HG02763 (cell line): ENCODE measurements at regions not wholly inside any gene's neighbourhood (a gene's known extent, or its start where the extent isn't known, plus 50 kb on each side); places are given as distances from the start of the nearest gene placed in this dataset.
"Not testable (repeated sequence)": the region's sequence is repeated elsewhere in the genome, so short reads cannot be mapped to it uniquely, and the experiment has no call there.

Source experiments
- ATAC-seq: cut with Tn5 transposase; IDR thresholded peaks from one replicate; pipeline ENCODE4 v1.9.1; 2021; ENCODE audit warnings: mild to moderate bottlenecking, moderate library complexity; ENCODE audit not compliant: unreplicated experiment

DNA sequence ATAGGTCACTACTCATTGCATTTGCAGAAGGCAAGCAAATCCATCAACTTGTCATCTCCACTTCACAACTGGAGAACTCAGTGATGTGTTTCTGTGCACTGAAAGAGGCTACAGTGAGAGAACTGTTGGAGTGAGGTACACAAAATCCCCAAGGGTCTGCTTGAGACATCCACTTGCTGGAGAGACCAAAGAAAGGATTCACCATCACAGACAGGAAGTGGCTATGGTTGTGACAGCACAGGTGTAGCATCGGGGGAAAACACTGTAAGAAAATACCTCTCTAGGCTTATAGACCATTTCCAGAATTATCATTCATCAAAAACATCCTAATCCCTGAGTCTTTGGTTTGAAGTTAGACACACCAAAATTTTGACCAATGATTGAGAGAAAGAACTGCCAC, 201.3 kb upstream of the OR4E1 start:
- no peak for ATAC-seq

DNA sequence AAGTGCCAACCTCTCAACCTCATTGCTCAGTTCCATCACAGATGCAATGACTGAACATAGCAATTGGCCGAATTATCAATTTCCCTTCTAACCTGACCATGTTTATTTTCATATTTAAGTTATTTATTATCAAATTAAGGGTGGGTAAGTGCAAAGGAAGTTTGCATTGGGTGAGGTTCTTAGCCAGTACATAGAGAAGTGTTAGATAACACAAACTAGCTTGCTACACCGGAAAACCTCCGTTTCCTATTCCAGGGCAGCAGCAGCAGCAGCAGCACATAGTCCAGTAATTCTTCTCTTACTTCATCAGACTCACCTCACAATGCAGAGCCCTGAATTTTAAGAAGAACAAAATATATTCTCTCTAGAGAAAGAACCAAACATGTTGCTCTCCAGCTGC, 200.5 kb upstream of the OR4E1 start:
- ATAC-seq = no peak

DNA sequence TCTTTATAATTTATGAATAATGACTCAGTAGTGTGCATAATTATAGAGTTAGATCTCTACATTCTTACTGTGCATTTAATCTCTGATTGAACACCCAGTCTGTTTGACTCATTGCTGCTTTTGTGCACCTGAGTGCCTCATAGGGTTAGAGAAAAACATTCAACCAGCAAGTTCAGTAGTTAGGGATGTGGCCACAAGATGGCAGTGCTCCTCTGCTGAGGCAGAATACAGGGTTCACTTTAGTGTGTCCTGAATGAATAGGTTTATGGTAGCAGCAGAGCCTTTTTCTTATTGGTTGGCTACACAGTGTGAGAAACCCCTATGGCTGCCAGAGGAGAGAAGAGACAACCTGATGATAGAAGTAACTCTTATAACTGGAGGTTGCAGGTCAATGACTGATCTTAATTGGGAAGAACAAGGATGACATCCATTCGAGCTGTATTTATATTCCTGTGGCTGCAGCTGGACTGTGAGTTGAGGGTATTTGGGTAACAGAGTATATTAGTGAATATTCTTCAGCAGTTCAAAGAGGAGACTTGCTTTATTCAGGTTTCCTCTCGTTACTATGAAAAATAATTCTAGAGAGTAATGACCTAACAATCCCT, 194.9 kb upstream of the OR4E1 start:
- ATAC-seq = no peak

DNA sequence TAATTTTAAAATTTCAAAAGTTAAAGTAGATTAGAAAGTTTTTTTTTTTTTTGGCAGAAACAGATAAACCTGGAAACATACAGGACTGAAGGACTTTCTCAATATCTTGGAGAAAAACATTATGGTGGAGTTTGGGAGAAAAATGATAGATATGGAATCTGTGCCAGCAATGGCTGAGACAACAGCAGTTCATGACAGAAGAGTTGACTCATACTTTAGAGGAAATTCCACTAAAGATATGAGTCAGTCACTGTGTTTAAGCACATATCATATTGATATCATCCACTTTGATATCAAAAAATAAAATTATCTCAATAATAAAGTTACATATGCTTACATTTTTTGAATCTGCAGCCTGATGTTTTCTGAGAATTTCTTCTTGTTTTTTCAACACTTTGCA, 193.9 kb upstream of the OR4E1 start:
- no peak for ATAC-seq

DNA sequence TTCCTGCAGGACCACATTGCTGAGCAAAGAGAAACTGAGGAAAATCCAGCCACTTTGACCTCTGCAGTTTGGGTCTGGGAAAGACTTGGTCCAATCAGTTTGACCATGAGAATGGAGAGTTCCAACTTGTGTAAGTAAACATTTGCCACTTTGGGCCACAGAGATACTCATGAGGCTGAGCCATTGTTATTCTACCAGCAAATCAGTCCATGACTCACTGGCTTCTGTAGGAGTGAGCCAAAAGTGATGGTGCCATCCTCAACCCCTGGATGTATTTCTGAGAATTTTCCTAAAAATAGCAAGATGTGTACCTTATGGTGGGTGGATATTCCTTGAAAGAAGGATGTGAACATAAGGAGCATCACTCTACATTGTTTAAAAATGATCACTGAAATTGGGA, 192.9 kb upstream of the OR4E1 start:
- ATAC-seq = no peak

DNA sequence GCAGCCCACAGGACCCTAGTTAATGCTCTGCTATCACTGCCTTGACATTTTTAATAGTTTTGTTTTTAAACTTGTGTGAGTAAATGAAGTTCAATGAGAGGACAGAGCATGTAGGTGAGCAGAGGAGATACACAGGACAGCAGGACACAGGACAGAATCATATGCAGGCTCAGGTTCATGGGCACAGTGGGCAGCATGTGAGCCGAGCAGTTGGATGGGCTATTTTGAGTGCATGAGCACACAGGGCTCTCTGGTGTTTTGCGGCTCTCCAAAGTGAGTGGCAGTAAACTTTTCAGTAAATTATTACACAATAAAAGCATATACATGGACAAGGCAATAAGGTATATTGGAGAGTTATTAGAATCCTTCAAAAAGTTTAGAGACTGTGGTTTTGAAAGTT, 189.7 kb upstream of the OR4E1 start:
- ATAC-seq = no peak

DNA sequence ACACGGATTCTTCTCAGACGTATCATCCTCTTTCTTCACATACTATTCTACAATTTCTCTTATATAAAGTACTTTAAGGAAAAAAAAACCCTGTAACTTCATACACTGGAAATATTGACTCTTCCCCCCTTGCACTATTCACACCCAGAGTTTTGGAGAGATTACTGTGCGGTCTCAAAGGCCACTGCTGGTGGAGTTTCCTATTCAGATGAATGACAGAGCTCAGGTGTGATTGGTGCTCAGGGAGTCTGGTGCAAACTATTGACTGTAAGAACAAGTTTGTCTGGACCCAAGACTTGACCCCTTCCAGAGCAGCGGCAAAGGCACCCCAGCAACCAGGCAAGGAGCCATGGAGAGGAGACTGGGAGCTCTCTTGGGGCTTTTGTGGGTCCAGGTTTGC, 187.5 kb upstream of the OR4E1 start:
- ATAC-seq = no peak

DNA sequence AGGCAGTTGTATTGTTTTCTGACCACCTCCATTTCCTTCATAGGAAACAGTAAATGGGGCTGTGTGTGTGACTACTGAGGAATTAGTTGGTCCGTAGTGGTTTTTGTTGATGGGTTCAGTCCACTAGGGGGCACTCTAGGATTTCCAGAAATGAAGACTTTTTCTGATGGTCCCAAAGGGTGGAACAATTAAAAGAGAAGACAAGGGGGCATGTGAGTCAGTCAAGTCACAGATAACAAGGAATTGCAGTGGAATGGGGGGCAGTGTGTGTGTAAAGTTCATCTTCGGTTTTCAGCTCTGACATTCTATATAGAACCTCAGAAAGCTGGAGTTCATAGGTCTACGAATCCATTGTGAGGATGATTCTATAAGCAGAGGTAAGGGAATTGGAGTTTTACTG, 186.6 kb upstream of the OR4E1 start:
- no peak for ATAC-seq

DNA sequence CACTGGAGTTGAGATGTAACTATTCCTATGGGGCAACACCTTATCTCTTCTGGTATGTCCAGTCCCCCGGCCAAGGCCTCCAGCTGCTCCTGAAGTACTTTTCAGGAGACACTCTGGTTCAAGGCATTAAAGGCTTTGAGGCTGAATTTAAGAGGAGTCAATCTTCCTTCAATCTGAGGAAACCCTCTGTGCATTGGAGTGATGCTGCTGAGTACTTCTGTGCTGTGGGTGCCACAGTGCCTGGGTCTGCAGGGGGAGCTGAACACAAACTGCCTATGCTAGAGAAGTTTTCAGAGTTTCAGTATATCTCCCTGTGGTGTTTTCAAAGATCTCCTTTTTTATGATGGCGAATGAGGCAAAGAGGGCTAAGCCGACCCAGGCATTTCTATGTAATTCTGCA, 179.2 kb upstream of the OR4E1 start:
- no peak for ATAC-seq

DNA sequence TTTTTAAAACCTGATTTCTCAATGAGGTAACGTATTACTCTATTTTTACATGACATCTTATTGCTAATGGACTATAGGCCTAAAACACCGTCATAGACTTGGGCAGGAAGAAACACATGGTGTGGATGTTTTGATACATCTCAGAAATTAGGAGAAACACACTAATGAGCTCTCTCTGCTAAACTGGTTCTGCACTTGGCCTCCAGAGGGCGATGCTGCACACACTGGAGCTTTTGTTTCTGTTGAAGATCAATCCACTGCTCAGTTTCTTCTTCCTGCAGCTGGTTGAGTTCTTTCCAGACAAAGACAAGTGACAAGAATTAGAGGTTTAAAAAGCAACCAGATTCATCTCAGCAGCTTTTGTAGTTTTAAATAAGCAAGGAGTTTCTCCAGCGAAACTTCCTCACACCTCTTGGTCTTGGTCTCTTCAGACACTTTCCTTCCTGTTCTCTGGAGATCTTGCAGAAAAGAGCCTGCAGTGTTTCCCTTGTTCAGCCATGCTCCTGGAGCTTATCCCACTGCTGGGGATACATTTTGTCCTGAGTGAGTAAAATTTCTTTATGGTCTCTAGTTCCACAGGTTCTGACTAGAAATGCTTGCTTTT, 178.5 kb upstream of the OR4E1 start:
- no peak for ATAC-seq

DNA sequence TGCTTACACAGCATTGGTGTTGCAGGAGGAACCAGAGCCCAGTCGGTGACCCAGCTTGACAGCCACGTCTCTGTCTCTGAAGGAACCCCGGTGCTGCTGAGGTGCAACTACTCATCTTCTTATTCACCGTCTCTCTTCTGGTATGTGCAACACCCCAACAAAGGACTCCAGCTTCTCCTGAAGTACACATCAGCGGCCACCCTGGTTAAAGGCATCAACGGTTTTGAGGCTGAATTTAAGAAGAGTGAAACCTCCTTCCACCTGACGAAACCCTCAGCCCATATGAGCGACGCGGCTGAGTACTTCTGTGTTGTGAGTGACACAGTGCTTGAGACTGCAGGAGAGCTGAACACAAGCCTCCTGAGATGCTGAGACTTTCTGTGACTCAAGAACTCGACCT, 173.3 kb upstream of the OR4E1 start:
- not testable (repeated sequence) for ATAC-seq

DNA sequence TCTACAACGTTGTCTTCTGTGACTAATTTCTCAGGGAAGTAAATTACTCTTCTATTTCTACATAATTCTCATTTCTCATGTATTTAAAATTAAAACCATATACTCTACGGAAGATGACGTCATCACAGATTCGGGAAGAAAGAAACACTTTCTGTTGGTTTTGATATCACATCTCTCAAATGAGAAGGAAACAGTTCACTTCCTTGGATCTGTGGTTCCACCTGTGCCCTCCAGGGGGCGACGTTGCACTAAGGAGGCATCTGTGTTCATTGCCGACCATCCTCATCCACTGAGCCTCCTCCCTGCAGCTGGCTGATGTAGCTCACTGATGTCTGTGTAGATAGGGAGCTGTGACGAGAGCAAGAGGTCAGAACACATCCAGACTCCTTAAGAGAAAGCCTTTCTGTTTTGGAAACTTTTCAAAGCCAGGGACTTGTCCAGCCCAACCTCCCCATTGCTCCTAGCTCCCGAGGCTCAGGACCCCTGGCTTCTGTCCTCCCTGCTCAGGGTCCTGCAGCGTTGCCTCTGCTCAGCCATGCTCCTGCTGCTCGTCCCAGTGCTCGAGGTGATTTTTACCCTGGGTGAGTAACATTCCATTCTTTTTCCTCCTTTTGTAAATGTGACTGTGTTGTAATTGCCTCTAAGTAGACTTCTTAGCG, 172.7 kb upstream of the OR4E1 start:
- no peak for ATAC-seq

DNA sequence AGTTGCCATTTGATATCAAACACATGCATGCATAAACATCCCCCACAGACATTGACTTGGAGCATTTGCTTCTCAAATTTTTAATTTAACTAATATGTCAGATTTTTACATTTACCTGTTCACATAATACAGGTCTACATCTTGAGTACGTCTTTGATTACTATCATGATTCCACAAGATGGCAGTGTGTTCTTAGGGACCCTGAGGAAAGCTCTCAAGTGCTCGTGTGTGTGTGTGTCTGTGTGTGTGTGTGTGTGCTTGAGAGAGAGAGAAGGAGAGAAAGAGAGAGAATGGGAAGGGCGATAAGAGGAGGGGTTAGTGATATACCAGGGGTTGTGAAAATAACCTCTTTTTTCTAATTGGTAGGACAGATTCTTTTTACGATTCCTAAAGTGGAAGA, 167.1 kb upstream of the OR4E1 start:
- ATAC-seq = no peak

DNA sequence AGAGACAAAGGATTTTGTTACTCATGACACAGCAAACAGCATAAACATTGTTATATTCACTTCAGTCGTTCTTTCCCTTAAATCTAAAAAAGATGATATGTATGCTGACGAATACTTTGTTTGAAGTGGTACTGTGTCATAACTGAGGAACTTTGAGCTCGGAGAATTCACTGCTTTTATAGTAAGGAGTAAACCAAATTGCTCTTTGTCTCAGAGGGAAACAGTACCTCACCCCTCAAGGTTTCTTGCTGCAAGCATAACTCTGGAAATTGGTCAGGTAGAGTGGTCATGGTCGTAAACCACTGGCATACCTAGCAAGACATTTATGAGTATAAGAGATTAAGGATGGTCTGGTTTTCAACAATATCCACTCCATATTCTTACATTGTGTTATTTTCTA, 160.2 kb upstream of the OR4E1 start:
- no peak for ATAC-seq

DNA sequence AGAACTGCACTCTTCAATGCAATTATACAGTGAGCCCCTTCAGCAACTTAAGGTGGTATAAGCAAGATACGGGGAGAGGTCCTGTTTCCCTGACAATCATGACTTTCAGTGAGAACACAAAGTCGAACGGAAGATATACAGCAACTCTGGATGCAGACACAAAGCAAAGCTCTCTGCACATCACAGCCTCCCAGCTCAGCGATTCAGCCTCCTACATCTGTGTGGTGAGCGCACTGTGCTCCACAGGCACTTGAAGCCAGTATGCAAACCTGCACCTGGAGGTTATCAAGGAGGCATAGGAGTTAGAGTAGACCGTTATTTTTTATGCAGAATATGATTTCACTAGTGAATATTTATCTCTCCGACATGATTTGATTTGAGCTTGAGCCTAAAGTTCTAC, 152.2 kb upstream of the OR4E1 start:
- ATAC-seq = no peak

DNA sequence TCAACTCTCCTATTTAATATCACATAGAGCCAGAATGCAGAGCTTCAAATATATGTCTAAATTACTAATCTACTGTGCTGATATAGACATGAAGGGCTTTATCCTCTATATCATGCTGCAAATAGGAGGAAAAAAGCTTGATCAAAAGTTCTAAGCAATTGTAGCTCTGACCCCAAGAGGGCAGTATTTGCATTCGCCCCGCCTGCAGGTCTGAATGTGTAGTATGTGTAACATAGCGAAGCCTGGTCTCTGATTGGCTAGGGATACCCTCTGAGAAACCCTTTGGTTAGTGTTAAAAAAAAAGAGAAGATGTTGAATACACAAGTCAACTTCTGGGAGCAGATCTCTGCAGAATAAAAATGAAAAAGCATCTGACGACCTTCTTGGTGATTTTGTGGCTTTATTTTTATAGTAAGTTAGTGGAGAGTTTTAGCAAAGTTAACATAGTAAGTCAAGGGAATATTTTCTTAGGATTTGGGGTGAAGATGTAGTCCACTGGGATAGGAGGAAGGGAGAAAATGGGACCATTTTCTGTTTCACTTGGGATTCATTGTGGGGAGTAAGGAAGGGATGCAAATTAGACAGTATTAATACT, 151.6 kb upstream of the OR4E1 start:
- ATAC-seq = no peak

DNA sequence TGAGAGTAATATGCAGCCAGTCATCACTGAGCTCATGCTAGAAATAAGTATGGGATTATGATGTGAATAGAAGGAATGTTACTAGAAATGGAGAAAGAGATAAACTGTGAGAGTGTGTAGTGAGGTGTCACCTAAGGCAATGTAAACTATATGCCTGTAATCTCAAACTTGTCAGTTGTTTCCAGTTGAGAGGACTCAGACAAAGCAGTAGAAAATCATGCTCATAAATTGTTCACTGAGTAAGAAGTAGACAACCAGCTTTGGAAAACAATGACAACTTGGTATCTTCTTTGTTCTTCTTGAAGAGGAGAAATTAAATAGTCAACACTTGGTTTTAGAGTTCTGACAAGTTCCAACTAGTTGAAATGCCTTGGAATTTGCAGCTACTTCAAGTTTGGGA, 148.5 kb upstream of the OR4E1 start:
- ATAC-seq = no peak

DNA sequence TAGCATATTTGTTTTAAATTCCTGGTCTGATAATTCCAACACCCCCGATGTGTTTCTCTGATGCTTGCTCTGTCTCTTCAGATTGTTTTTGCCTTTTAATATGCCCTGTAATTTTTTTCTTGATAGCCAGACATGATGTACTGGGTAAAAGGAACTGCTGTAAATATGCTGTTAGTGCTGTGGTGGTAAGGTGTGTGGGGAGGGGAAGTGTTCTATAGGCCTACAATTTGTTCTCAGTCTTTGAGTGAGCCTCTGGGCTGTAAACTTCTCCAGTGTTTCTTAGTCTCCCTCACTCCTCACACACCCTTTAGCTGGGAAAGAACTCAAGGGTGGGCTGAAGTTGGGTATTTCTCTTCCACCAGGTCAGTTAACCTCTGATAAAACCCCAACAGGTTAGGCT, 147.0 kb upstream of the OR4E1 start:
- ATAC-seq = no peak

DNA sequence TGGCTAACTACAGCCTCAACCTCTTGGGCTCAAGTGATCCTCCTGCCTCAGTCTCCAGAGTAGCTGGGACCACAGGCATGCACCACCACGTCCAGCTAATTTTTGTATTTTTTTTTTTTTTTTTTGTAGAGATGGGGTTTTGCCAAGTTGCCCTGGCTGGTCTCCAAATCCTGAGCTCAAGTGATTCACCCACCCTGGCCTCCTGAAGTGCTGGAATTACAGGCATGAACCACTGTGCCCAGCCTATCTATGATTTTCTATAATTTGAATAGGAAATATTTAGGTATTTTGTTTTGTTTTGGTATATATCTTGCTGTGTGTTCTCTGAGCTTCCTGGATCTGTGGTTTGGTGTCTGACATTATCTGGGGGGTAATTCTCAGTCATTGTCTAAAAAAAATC, 146.3 kb upstream of the OR4E1 start:
- not testable (repeated sequence) for ATAC-seq

DNA sequence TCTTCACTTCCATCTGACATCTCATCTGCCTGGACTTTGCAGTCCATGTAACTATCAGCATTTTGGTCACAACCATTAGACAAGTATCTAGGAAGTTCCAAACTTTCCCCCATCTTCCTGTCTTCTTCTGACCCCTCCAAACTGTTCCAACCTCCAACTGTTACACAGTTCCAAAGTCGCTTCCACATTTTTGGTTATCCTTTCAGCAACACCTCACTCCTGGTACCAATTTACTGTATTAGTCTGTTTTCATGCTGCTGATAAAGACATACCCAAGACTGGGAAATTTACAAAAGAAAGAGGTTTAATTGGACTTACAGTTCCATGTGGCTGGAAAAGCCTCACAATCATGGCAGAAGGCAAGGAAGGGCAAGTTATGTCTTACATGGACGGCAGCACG, 143.4 kb upstream of the OR4E1 start:
- ATAC-seq = not testable (repeated sequence)

DNA sequence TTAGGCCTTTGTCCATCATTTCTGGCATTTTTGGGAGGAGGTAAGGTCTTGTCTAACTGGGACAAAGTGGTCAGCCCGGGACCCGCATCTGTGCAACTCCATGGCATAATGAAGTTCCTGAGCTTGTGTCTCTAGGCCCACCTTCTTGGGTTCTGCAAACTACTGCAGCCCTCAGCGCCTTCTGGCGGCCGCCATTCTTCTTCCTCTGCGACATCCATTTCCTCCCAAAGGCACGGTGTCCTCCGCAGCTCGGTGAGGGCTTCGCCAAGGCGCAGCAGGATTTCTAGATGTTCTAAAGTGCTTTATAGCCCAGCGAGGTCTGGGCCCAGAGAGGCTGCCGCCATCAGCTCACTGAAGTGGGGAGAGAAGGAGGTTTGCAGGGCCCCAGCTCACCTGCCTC, 134.4 kb upstream of the OR4E1 start:
- no peak for ATAC-seq

DNA sequence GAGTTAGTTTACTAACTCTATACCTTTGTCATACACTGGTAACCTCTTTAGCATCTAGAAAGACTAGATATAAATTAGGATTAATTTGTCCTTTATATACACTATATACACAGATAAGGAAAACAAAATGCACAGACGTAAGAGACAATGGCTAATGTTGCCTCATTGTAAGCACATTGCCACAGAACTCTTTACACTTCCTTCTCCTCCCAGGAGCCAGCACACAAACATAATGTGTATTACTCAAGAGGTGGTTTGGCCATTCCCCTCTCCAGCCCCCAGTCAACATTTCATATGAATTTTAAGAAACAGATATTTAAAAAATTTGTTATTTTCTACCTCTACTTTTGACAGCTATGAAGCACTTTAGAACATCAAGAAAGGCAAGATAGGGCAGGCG, 131.4 kb upstream of the OR4E1 start:
- ATAC-seq = no peak
